HCT116 (cell line): ENCODE measurements at regions not wholly inside any gene's neighbourhood (a gene's known extent, or its start where the extent isn't known, plus 50 kb on each side); places are given as distances from the start of the nearest gene placed in this dataset.

Source experiments
- ATAC-seq: fragments of 200-7000 bp; cut with Tn5 transposase; 2 replicates; pipeline ENCODE4 v1.9.1; 2020; ENCODE audit warnings: mild to moderate bottlenecking, moderate library complexity
- BruUV-seq: library from RNA; stranded (reverse); fragments of 400-500 nt; replicated peaks from 2 replicates; lab custom pipeline; 2021; lab: Mats Ljungman, UMichigan
- CTCF ChIA-PET: fragments of 300-600 bp; sonication (Branson Sonifier 250); formaldehyde crosslinking; loops from one replicate; lab custom pipeline; 2021; ENCODE audit warnings: antibody characterized with exemption; lab: Charles Lee
- POLR2A ChIA-PET: fragments of 300-600, 350-600 bp; sonication (Branson Sonifier 250); formaldehyde crosslinking; loops from one replicate; lab custom pipeline; 2021; ENCODE audit warnings: antibody characterized with exemption; lab: Charles Lee
- RAD21 ChIA-PET, 2 experiments: fragments of 300-600 bp; sonication (Branson Sonifier 250); formaldehyde crosslinking; loops; one replicate each; lab custom pipeline; 2023; ENCODE audit warnings: low total read pairs in 2 of 2; ENCODE audit not compliant: uncharacterized antibody in 2 of 2, unreplicated experiment in 2 of 2, low non-redundant PET in 1 of 2; lab: Charles Lee
- DNase-seq: peaks from one replicate; pipeline ENCODE4 v3.0.0-alpha.2; 2010; ENCODE audit warnings: low read depth, low spot score
- H2AFZ ChIP-seq: fragments of 200-600 bp; shearing (Covaris generic), sonication (generic); 2 replicates; pipeline ENCODE4 v1.6.1; 2017; ENCODE audit warnings: low read depth, mixed run types, mixed read lengths, antibody characterized with exemption, low read length; ENCODE audit not compliant: poor library complexity, severe bottlenecking
- H3K27ac ChIP-seq: 2 replicates; pipeline ENCODE4 v1.5.1; 2012; ENCODE audit warnings: low read depth, low read length
- H3K27me3 ChIP-seq: fragments of 200-600 bp; sonication (generic); 2 replicates; pipeline ENCODE4 v1.6.1; 2016; ENCODE audit warnings: mixed run types, low read length, mixed read lengths; ENCODE audit not compliant: insufficient read depth
- H3K36me3 ChIP-seq, 2 experiments: fragments of 200-500 bp in 1 of 2; fragments of 200-600 bp in 1 of 2; sonication (Bioruptor generic) in 1 of 2; sonication (generic) in 1 of 2; 2 replicates each; pipeline versions ENCODE4 v1.5.1 to v1.6.1; 2014 to 2016; ENCODE audit warnings: low read length in 2 of 2, inconsistent platforms in 1 of 2, mixed read lengths in 1 of 2, mixed run types in 1 of 2; ENCODE audit not compliant: insufficient read depth in 2 of 2, control insufficient read depth in 1 of 2
- H3K4me1 ChIP-seq, 2 experiments: fragments of 200-600 bp in 1 of 2; sonication (generic) in 1 of 2; 2 replicates each; pipeline versions ENCODE4 v1.5.1 to v1.6.1; 2012 to 2017; ENCODE audit warnings: low read length in 2 of 2, inconsistent platforms in 1 of 2, mild to moderate bottlenecking in 1 of 2, mixed read lengths in 1 of 2, mixed run types in 1 of 2, moderate library complexity in 1 of 2; ENCODE audit not compliant: insufficient read depth in 2 of 2, control insufficient read depth in 1 of 2
- H3K4me2 ChIP-seq: fragments of 200-600 bp; sonication (generic); 2 replicates; pipeline ENCODE4 v1.6.1; 2017; ENCODE audit warnings: mixed run types, low read length, mixed read lengths
- H3K4me3 ChIP-seq, 2 experiments: fragments of 200-600 bp in 1 of 2; sonication (generic) in 1 of 2; replicated peaks in 1 of 2; 2 replicates each; pipeline ENCODE4 v1.5.1; 2011 to 2016; ENCODE audit warnings: low read length in 2 of 2, control low read depth in 1 of 2, low read depth in 1 of 2, mild to moderate bottlenecking in 1 of 2, mixed read lengths in 1 of 2, mixed run types in 1 of 2
- H3K79me2 ChIP-seq: fragments of 200-600 bp; sonication (generic); 2 replicates; pipeline ENCODE4 v1.6.1; 2017; ENCODE audit warnings: mild to moderate bottlenecking, mixed run types, low read length, moderate library complexity, mixed read lengths; ENCODE audit not compliant: insufficient read depth
- H3K9ac ChIP-seq: fragments of 200-600 bp; sonication (generic); 2 replicates; pipeline ENCODE4 v1.6.1; 2016; ENCODE audit warnings: low read length, mixed read lengths
- H3K9me2 ChIP-seq: fragments of 200-600 bp; sonication (generic), shearing (Covaris generic); 2 replicates; pipeline ENCODE4 v1.6.1; 2017; ENCODE audit warnings: mixed run types, mild to moderate bottlenecking, moderate library complexity; ENCODE audit not compliant: insufficient read depth
- H3K9me3 ChIP-seq, 2 experiments: fragments of 200-500 bp in 1 of 2; fragments of 200-600 bp in 1 of 2; sonication (Bioruptor generic) in 1 of 2; sonication (generic) in 1 of 2; 2 replicates each; pipeline ENCODE4 v1.6.1; 2014 to 2017; ENCODE audit warnings: low read length in 2 of 2, mixed read lengths in 2 of 2, inconsistent platforms in 1 of 2, low read depth in 1 of 2, mild to moderate bottlenecking in 1 of 2, mixed run types in 1 of 2, moderate library complexity in 1 of 2; ENCODE audit not compliant: control insufficient read depth in 1 of 2, insufficient read depth in 1 of 2
- H4K20me1 ChIP-seq: fragments of 200-600 bp; sonication (generic), shearing (Covaris generic); 2 replicates; pipeline ENCODE4 v1.6.1; 2017; ENCODE audit warnings: mixed run types, mild to moderate bottlenecking, moderate library complexity; ENCODE audit not compliant: insufficient read depth
- CBX3 ChIP-seq: IDR thresholded peaks from 2 replicates; pipeline ENCODE4 v1.6.1; 2012; ENCODE audit warnings: low read depth
- CEBPB ChIP-seq: IDR thresholded peaks from 2 replicates; pipeline ENCODE4 v1.6.1; 2012; ENCODE audit warnings: low read depth
- EGR1 ChIP-seq: IDR thresholded peaks from 2 replicates; pipeline ENCODE4 v1.6.1; 2012; ENCODE audit warnings: low read depth
- ELF1 ChIP-seq: IDR thresholded peaks from 2 replicates; pipeline ENCODE4 v1.6.1; 2012; ENCODE audit warnings: low read depth, borderline replicate concordance
- EZH2 ChIP-seq: fragments of 200-600 bp; sonication (generic); IDR thresholded peaks from 2 replicates; pipeline ENCODE4 v1.6.1; 2017; ENCODE audit warnings: antibody characterized with exemption, mixed run types
- EZH2phosphoT487 ChIP-seq: fragments of 200-600 bp; IDR thresholded peaks from 2 replicates; pipeline ENCODE4 v1.6.1; 2018; ENCODE audit warnings: antibody characterized with exemption, borderline replicate concordance
- FOSL1 ChIP-seq: IDR thresholded peaks from 2 replicates; pipeline ENCODE4 v1.6.1; 2012; ENCODE audit warnings: low read depth
- POLR2AphosphoS5 ChIP-seq: IDR thresholded peaks from 2 replicates; pipeline ENCODE4 v1.6.1; 2011; ENCODE audit warnings: mild to moderate bottlenecking, low read depth, low read length, moderate library complexity
- SP1 ChIP-seq: IDR thresholded peaks from 2 replicates; pipeline ENCODE4 v1.6.1; 2012; ENCODE audit warnings: low read depth
- TCF7L2 ChIP-seq: IDR thresholded peaks from 2 replicates; pipeline ENCODE4 v1.7.0; 2011; ENCODE audit warnings: borderline replicate concordance, inconsistent platforms; ENCODE audit not compliant: insufficient read depth, insufficient read length; ENCODE audit errors: extremely low read depth
- YY1 ChIP-seq: IDR thresholded peaks from 2 replicates; pipeline ENCODE4 v1.6.1; 2011; ENCODE audit warnings: low read length, low read depth, moderate library complexity, mild to moderate bottlenecking; ENCODE audit not compliant: insufficient replicate concordance; ENCODE audit errors: extremely low read depth
- ZFX ChIP-seq: fragments of 450-650 bp; IDR thresholded peaks from 2 replicates; pipeline ENCODE4 v1.6.1; 2017
- ZNF274 ChIP-seq: fragments of 200-500 bp; sonication (Bioruptor generic); IDR thresholded peaks from 2 replicates; pipeline ENCODE4 v1.6.1; 2014; ENCODE audit warnings: mild to moderate bottlenecking, low read depth, low read length, inconsistent platforms
- intact Hi-C: fragments of 100-400 bp; cut with micrococcal nuclease; formaldehyde crosslinking; loops from 2 replicates; pipeline ENCODE4 v1.10.0; 2022
- TF ChIP-seq, protein P1 (sequence below): IDR thresholded peaks from 2 replicates; pipeline ENCODE4 v1.6.1; 2012
- TF ChIP-seq, protein P2 (sequence below): IDR thresholded peaks from 2 replicates; pipeline ENCODE4 v1.6.1; 2012; ENCODE audit warnings: low read depth
- TF ChIP-seq, protein P3 (sequence below): IDR thresholded peaks from 2 replicates; pipeline ENCODE4 v1.6.1; 2011; ENCODE audit warnings: mild to moderate bottlenecking, low read length, moderate library complexity; ENCODE audit not compliant: insufficient replicate concordance; ENCODE audit errors: extremely low read depth

DNA sequence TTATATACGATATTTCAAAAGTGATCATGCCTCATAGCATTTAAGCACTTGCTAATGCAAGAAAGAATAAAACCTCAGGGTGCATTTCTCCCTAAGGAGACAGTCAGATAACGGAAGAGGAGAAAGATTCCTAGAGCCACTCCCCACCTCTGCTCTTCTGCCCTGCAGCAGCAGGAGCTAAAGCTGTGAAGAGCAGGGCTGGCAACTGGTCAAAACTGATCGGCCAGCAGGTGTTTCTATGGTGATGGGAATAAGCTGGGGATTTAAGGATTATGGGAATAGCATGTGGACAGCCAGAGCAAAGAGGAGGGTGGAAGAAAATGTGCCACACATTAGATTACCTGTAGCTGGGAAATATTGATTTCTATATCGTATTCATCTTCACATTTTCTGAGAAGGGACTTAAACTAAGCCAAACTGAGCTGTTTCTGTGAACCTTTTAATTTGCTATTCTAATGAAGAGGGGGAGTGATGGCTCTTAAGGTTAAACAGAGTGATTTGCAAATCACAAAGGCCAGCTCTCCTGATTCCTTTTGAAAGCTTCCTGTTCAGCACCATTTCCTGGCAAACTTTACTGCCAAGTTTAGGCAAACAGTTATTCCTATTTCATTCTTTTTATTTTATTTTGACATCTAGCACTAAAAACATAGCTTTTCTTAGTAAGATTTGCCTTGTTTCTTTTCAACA is 268.9 kb upstream of the PFKP start:
- Histone ChIP-seq H3K9me3 (no peaks in the 10 kb centered on the region), H3K36me3 (no peaks in the 10 kb centered on the region), H3K27ac (no peak overlapping the region), H3K79me2 (no peaks in the 10 kb centered on the region), H2AFZ (no peak overlapping the region), H3K4me2 (no peak overlapping the region), H4K20me1 (no peaks in the 10 kb centered on the region; the same call in 1 of the 2 replicates), H3K4me3 (no peak overlapping the region), H3K9ac (no peak overlapping the region), H3K4me1 (no peaks in the 10 kb centered on the region), H3K27me3 (no peaks in the 10 kb centered on the region), H3K9me2 (no peaks in the 10 kb centered on the region)
- BruUV-seq = no TSS peak
- POLR2A ChIA-PET = no interaction called here
- CTCF ChIA-PET = no interaction called here
- RAD21 ChIA-PET = no interaction called here
- TF ChIP-seq EZH2phosphoT487 (no peak), YY1 (no peak), SP1 (no peak), EZH2 (no peak), CBX3 (no peak), EGR1 (no peak), POLR2AphosphoS5 (no peak), ZFX (no peak), ZNF274 (no peak), TCF7L2 (no peak), ELF1 (no peak), FOSL1 (no peak), CEBPB (no peak)
- TF ChIP-seq, protein P1, sequence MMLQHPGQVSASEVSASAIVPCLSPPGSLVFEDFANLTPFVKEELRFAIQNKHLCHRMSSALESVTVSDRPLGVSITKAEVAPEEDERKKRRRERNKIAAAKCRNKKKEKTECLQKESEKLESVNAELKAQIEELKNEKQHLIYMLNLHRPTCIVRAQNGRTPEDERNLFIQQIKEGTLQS = no peak
- TF ChIP-seq, protein P2, sequence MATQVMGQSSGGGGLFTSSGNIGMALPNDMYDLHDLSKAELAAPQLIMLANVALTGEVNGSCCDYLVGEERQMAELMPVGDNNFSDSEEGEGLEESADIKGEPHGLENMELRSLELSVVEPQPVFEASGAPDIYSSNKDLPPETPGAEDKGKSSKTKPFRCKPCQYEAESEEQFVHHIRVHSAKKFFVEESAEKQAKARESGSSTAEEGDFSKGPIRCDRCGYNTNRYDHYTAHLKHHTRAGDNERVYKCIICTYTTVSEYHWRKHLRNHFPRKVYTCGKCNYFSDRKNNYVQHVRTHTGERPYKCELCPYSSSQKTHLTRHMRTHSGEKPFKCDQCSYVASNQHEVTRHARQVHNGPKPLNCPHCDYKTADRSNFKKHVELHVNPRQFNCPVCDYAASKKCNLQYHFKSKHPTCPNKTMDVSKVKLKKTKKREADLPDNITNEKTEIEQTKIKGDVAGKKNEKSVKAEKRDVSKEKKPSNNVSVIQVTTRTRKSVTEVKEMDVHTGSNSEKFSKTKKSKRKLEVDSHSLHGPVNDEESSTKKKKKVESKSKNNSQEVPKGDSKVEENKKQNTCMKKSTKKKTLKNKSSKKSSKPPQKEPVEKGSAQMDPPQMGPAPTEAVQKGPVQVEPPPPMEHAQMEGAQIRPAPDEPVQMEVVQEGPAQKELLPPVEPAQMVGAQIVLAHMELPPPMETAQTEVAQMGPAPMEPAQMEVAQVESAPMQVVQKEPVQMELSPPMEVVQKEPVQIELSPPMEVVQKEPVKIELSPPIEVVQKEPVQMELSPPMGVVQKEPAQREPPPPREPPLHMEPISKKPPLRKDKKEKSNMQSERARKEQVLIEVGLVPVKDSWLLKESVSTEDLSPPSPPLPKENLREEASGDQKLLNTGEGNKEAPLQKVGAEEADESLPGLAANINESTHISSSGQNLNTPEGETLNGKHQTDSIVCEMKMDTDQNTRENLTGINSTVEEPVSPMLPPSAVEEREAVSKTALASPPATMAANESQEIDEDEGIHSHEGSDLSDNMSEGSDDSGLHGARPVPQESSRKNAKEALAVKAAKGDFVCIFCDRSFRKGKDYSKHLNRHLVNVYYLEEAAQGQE = no peak
- TF ChIP-seq, protein P3, sequence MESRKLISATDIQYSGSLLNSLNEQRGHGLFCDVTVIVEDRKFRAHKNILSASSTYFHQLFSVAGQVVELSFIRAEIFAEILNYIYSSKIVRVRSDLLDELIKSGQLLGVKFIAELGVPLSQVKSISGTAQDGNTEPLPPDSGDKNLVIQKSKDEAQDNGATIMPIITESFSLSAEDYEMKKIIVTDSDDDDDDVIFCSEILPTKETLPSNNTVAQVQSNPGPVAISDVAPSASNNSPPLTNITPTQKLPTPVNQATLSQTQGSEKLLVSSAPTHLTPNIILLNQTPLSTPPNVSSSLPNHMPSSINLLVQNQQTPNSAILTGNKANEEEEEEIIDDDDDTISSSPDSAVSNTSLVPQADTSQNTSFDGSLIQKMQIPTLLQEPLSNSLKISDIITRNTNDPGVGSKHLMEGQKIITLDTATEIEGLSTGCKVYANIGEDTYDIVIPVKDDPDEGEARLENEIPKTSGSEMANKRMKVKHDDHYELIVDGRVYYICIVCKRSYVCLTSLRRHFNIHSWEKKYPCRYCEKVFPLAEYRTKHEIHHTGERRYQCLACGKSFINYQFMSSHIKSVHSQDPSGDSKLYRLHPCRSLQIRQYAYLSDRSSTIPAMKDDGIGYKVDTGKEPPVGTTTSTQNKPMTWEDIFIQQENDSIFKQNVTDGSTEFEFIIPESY = no peak
- ATAC-seq = no peak
- intact Hi-C loops = no loop called here
- DNase-seq = no peak
